Umbilical cord (tissue), 1 donor: ENCODE measurements at regions not wholly inside any gene's neighbourhood (a gene's known extent, or its start where the extent isn't known, plus 50 kb on each side); places are given as distances from the start of the nearest gene placed in this dataset.
A peak's percentile ranks its signal among the peaks of the same experiment; 100 is the strongest.
"Not testable (repeated sequence)": the region's sequence is repeated elsewhere in the genome, so short reads cannot be mapped to it uniquely, and the experiment has no call there.

ENCODE experiments used
- DNase-seq: peaks from one replicate; pipeline ENCODE4 v3.0.0-alpha.2; 2015; ENCODE audit warnings: low spot score

GRCh38 chr14:82897469-82898308 lies 1364.0 kb upstream of the SEL1L start:
- DNase-seq, result no peak

GRCh38 chr14:82905762-82906161 lies 1372.1 kb upstream of the SEL1L start:
- no peak for DNase-seq

DNA sequence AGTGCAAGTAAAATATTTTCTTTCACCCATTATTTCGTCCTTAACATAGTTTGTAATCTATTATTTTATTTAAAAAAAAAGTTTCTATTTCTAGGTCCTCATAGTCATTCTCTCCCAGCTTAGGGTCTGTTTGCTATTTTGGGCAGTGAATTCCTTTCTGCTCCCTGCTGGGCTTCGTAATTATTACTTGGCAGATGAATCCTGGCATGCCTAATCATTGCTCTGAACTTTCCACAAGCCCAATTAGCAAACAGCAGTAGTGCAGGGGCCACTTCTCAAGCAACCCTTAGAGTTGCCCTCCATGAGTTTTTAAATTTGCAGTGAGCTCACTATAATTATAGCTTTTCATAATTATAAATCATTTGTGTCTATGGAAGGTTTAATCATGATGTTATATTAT lies 1378.3 kb upstream of the SEL1L start:
- DNase-seq, result no peak

DNA sequence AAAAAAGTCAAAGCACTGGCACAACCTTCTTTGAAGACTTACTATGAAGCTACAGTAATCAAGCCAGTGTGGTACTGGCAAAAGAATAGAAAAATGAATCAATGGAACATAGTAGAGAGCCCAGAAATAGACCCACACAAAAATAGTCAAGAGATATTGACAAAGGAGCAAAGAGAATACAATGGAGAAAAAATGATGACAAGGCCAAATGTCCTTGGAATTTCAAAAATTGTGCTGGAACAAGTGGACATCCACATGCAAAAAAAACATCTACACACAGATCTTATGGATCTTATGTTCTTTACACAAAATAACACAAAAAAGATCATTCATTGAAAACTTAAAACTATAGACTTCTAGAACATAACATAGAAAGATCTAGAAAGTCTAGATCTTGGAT lies 1379.7 kb upstream of the SEL1L start:
- DNase-seq, result no peak

GRCh38 chr14:82915381-82915780 lies 1381.7 kb upstream of the SEL1L start:
- no peak for DNase-seq

DNA sequence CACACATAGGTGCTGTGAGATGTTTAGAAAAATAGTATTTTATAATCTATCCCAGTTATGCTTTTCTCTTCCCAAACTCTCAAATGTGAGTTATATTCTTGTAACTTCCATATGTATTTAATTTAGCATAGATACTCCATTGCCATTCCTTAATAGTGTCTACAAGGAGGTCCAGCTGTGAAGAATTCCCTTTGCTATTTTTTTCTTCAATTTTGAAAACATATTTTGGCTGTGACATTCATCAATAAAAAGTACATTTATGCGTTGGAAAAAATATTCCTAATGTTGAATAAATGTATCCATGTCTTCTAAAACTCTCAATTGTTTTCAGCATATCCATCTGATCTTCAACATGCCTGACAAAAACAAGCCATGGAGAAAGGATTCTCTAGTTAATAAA lies 1402.0 kb upstream of the SEL1L start:
- no peak for DNase-seq

GRCh38 chr14:82951171-82951570 lies 1417.5 kb upstream of the SEL1L start:
- DNase-seq, result no peak

DNA sequence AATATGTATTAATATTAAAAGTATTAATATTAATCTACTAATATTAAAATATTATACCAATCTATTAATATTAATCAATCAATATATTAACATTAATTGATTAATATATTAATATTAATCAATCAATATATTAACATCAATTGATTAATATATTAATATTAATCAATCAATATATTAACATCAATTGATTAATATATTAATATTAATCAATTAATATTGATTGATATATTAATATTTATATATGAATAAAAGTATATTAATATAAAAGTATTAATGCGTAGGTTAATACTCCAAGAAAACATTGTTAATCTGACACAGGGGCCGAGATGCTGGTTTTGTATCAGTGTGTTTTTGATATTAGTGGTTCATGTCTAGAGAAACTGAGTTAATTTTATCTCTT lies 1430.1 kb upstream of the SEL1L start:
- no peak for DNase-seq

GRCh38 chr14:82987502-82988124 lies 1454.0 kb upstream of the SEL1L start:
- DNase-seq, result no peak

- DNase-seq, result not testable (repeated sequence)
These were observed 1460.9 kb upstream of the SEL1L start for GRCh38 chr14:82994547-82994946.

- no peak for DNase-seq
These were observed 1466.1 kb upstream of the SEL1L start for GRCh38 chr14:82999802-83000201.

GRCh38 chr14:83004456-83005006 lies 1470.9 kb upstream of the SEL1L start:
- no peak for DNase-seq

DNA sequence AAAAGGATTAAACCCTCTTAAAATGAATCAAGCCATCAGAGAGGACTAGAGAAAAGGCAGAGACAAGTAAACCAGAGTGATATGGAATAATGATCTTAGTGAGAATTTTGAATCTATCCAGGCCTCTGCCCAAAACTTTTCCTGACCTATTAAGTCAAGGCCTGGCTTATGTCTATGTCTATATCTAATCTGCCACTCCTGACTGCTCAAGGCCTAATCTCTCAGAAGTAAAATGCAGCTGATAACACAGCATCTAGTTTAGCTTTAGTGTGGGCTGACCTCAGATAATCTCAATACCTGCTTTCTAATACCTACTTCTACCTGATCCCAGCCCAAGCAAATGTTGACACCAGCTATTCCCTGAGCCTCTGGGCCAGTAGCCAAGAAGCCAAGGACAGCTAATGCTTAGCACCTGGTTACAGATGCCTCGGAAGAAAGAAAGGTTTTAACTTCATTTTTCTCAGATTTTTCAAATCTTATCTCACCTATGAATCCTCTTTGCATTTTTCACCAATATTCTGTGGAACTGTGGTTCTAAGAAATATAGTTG lies 1472.5 kb upstream of the SEL1L start:
- DNase-seq, result peak; percentile 94

DNA sequence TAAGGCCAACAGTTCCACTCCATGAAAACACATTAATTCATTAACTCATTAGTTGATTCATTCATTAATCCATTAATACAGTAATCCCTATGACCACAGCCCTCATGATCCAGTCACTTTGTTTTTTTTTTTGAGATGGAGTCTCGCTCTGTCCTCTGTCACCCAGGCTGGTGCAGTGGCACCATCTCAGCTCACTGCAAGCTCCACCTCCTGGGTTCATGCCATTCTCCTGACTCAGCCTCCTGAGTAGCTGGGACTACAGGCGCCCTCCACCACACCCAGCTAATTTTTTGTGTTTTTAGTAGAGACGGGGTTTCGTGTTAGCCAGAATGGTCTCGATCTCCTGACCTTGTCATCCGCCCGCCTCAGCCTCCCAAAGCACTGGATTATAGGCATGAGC lies 1473.4 kb upstream of the SEL1L start:
- not testable (repeated sequence) for DNase-seq

DNA sequence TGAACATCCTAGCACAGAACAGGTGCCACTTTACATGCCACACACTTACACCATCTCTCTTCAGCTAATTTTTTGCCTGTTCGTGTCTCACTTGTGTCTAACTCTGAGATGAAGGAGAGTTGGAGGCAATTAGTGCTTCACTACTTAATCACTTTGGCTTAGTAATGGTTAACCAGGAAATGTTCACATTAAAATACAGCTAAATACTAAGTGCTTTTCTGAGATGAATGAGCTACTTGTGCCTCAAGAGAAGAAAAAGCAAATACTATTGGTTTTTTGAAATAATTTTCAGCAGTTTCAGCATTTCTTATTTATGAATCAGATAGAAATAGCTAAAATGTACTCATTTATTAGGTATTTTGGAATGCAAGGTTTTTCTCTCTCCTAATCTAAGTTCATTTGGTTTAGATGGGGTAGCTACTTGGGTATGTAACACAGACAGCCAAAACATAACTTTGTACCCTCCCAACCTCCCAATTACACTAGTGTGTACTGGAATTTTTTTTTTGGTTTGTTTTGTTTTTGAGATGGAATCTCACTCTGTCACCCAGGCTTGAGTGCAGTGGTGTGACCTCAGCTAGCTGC lies 1474.1 kb upstream of the SEL1L start:
- DNase-seq, result no peak

- DNase-seq, result no peak
These were observed 1483.6 kb upstream of the SEL1L start for GRCh38 chr14:83017296-83017695.

- no peak for DNase-seq
These were observed 1486.2 kb upstream of the SEL1L start for GRCh38 chr14:83019744-83020414.

DNA sequence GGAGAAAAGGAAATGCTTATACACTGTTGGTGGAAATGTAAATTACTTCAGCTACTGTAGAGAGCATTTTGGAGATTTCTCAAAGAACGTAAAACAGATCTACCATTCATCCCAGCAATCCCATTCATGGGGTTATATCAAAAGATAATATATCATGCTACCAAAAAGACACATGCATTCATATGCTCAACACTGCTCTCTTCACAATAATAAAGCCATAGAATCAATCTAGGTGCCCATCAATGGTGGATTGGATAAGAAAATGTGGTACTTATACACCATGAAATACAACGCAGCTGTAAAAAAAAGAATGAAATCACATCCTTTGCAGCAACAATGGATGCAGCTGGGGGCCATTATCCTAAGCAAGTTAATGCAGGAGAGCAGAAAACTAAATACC lies 1487.7 kb upstream of the SEL1L start:
- DNase-seq, result no peak

DNA sequence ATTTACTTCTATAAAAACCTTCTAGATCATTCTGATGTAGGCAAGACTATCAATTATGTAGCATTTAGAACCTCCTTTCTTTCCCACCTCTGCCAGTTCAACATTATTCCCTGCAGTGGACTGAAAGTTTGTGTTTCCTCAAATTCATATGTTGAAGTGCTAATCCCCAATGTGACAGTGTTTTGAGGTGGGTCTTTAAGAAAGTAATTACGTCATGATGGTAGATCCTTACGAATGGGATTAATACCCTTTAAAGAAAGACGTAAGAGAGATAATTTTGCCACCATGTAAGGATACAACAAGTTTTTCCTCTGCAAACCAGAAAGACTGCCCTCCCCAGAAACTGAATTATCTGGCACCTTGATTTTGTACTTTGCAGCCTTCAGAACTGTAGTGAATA lies 1489.7 kb upstream of the SEL1L start:
- DNase-seq, result no peak

GRCh38 chr14:83041224-83041623 lies 1507.6 kb upstream of the SEL1L start:
- no peak for DNase-seq

- no peak for DNase-seq
These were observed 1509.2 kb upstream of the SEL1L start for GRCh38 chr14:83042858-83043257.

DNA sequence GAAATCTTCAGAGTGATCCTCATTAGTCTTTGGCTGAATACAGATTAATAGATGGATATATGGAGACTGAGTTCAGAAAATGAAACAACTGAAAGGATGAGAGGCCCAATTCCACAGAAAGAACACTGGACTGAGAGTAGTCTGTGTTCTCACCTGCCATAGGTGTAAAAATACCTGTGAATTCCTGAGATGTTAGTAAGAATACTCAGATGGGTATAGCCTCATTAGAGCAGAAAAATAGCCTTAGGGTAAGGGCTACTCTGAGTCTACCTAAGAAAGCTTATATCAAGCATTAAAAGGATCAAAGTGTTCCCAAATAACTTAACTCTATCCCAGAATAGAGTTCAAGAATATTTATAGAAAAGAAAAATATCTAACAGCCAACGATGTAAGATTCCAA lies 1510.3 kb upstream of the SEL1L start:
- DNase-seq, result no peak
